ENCODE measurements at regions not wholly inside any gene's neighbourhood (a gene's known extent, or its start where the extent isn't known, plus 50 kb on each side); places are given as distances from the start of the nearest gene placed in this dataset.
"Not testable (repeated sequence)": the region's sequence is repeated elsewhere in the genome, so short reads cannot be mapped to it uniquely, and the experiment has no call there.

- TF ChIP-seq, protein P1, sequence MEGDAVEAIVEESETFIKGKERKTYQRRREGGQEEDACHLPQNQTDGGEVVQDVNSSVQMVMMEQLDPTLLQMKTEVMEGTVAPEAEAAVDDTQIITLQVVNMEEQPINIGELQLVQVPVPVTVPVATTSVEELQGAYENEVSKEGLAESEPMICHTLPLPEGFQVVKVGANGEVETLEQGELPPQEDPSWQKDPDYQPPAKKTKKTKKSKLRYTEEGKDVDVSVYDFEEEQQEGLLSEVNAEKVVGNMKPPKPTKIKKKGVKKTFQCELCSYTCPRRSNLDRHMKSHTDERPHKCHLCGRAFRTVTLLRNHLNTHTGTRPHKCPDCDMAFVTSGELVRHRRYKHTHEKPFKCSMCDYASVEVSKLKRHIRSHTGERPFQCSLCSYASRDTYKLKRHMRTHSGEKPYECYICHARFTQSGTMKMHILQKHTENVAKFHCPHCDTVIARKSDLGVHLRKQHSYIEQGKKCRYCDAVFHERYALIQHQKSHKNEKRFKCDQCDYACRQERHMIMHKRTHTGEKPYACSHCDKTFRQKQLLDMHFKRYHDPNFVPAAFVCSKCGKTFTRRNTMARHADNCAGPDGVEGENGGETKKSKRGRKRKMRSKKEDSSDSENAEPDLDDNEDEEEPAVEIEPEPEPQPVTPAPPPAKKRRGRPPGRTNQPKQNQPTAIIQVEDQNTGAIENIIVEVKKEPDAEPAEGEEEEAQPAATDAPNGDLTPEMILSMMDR (IDR thresholded peaks at IDR 0.05) = peak; percentile 18 to 35
- intact Hi-C loops (cut with DNase I; ENCODE audit: low total_unique reads) = no loop called here
- Histone ChIP-seq H3K4me1 (no peaks in the 10 kb centered on the region), H3K36me3 (no peaks in the 10 kb centered on the region), H3K9me3 (no peaks in the 10 kb centered on the region), H3K27ac (no peak overlapping the region), H3K27me3 (no peaks in the 10 kb centered on the region), H3K4me3 (no peak overlapping the region)
- no peak for DNase-seq
These were observed 73.3 kb downstream of the OTOR start for GRCh38 chr20:16821211-16822089.

- H3K36me3 ChIP-seq = no peaks in the 10 kb centered on the region
- no peak overlapping the region for H3K27ac ChIP-seq
- no peaks in the 10 kb centered on the region for H3K4me1 ChIP-seq
- intact Hi-C loops (cut with DNase I; ENCODE audit: low total_unique reads) = no loop called here
- no peaks in the 10 kb centered on the region for H3K9me3 ChIP-seq
- no peak for DNase-seq
- H3K4me3 ChIP-seq = no peak overlapping the region
- TF ChIP-seq, protein P1 (IDR thresholded peaks at IDR 0.05) = no peak
- H3K27me3 ChIP-seq = no peaks in the 10 kb centered on the region
These were observed 76.5 kb downstream of the OTOR start for GRCh38 chr20:16824664-16825063.

- intact Hi-C loops (cut with DNase I; ENCODE audit: low total_unique reads) = no loop called here
- H3K36me3 ChIP-seq = no peaks in the 10 kb centered on the region
- no peak overlapping the region for H3K27ac ChIP-seq
- DNase-seq = no peak
- H3K4me3 ChIP-seq = no peak overlapping the region
- H3K27me3 ChIP-seq = no peaks in the 10 kb centered on the region
- TF ChIP-seq, protein P1 (IDR thresholded peaks at IDR 0.05) = no peak
- H3K9me3 ChIP-seq = no peaks in the 10 kb centered on the region
- H3K4me1 ChIP-seq = no peaks in the 10 kb centered on the region
These were observed 80.6 kb downstream of the OTOR start for GRCh38 chr20:16828666-16829305.

GRCh38 chr20:16835690-16836089 is 87.5 kb downstream of the OTOR start:
- H3K4me3 ChIP-seq; H3K36me3 ChIP-seq; H3K27ac ChIP-seq; intact Hi-C loops (cut with DNase I; ENCODE audit: low total_unique reads); DNase-seq; H3K4me1 ChIP-seq; H3K9me3 ChIP-seq; H3K27me3 ChIP-seq: not testable (repeated sequence)

DNA sequence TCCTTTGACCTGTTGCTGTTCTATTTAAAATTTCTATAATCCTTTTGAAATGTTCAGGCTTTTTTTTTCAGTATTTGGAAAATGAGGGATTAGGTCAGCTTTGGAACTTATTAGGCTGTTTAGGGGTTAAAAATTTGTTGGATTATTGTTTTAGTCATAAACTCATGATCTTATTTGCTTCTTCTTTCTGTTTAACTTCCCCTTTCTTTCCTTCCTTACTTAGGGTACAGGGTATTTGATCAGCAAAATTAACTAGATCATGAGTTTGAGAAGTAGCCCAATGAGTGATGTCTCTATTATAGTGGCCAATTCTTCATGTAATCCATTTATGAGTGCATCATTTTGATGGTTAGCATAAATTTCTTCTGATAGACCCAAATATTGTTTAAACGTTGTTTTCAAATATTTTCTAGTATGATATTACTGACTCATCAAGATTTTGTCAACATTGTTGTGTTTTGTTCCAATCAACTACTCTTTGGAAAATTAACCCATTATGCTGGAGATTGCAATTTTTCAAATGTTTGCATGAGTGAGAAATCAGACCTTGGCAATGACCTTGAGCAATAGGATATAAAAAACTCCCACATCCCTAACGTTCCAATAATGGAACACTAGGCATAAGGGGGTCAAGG is 94.4 kb downstream of the OTOR start:
- Histone ChIP-seq H3K27me3 (no peaks in the 10 kb centered on the region), H3K27ac (no peak overlapping the region), H3K36me3 (no peaks in the 10 kb centered on the region), H3K4me3 (no peak overlapping the region), H3K4me1 (peaks cover 0 to 5% (median 0%) of the 10 kb centered on the region in 4 donors), H3K9me3 (no peaks in the 10 kb centered on the region)
- TF ChIP-seq, protein P1 (IDR thresholded peaks at IDR 0.05) = no peak
- DNase-seq = no peak
- intact Hi-C loops (cut with DNase I; ENCODE audit: low total_unique reads) = no loop called here

DNA sequence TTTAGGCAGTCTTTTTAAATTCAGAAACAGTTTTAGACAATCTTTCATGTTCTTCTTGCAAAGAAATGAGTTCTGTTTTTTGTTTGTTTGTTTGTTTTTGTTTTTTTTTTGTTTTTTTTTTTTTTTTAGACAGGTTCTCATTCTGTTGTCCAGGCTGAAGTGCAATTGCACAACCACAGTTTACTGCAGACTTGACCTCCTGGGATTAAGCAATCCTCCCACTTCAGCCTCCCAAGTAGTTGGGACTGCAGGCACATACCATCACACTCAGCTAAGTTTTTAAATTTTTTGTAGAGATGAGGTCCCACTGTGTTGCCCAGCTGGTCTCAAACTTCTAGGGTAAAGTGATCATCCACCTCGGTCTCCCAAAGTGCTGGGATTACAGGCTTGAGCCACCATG is 96.2 kb downstream of the OTOR start:
- H3K27me3 ChIP-seq = no peaks in the 10 kb centered on the region
- H3K27ac ChIP-seq = no peak overlapping the region
- intact Hi-C loops (cut with DNase I; ENCODE audit: low total_unique reads) = no loop called here
- H3K36me3 ChIP-seq = no peaks in the 10 kb centered on the region
- no peak for DNase-seq
- TF ChIP-seq, protein P1 (IDR thresholded peaks at IDR 0.05) = no peak
- H3K4me1 ChIP-seq = peaks cover 0 to 5% (median 0%) of the 10 kb centered on the region in 4 donors
- H3K9me3 ChIP-seq = no peaks in the 10 kb centered on the region
- H3K4me3 ChIP-seq = no peak overlapping the region
